BE2C (cell line): ENCODE measurements at regions not wholly inside any gene's neighbourhood (a gene's known extent, or its start where the extent isn't known, plus 50 kb on each side); places are given as distances from the start of the nearest gene placed in this dataset.

Experiments used
- DNase-seq: peaks from one replicate; pipeline ENCODE4 v3.0.0-alpha.2; 2020
- H3K27me3 ChIP-seq: fragments of 250-450 bp; sonication (Bioruptor Pico); 2 replicates; pipeline ENCODE4 v1.5.1; 2020; ENCODE audit warnings: mild to moderate bottlenecking
- H3K36me3 ChIP-seq: fragments of 250-450 bp; sonication (Bioruptor Pico); 2 replicates; pipeline ENCODE4 v1.5.1; 2020; ENCODE audit warnings: mild to moderate bottlenecking
- H3K4me1 ChIP-seq: fragments of 250-450 bp; sonication (Bioruptor Pico); 2 replicates; pipeline ENCODE4 v1.5.1; 2020
- H3K4me3 ChIP-seq: 2 replicates; pipeline ENCODE4 v1.5.1; 2011; ENCODE audit warnings: low read depth, low read length
- H3K9me3 ChIP-seq: fragments of 250-450 bp; sonication (Bioruptor Pico); 2 replicates; pipeline ENCODE4 v1.5.1; 2020
- TF ChIP-seq, protein P1 (sequence below): IDR thresholded peaks from 2 replicates; pipeline ENCODE4 v1.5.1; 2012; ENCODE audit warnings: mild to moderate bottlenecking, low read depth, low read length

DNA sequence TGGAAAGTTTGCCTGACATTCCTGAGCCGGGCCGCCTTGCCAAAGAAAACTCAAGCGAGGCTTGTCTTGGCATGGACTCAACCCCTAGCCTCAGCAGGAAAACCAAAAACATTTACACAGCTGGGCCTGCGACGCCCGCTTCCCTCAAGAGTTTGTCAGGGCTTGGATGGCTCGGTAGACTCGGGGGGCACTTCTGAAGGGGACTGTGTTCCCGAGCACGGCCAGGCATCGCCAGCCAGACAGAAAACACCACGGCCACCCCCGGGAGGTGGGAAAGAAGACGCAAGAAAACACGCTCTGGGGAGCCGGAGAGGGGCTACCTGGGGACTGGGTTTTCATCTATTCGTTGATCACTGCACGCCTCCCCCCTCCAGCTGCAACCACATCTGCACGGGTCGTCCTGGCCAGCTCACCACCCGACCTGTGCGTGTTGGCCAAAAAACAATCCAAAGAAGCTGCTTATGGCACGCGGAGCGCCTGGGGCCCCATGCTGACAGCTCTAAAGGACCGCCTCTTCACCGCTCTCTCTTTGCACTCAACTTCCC lies 380.7 kb downstream of the MN1 start:
- no peak for DNase-seq
- 0 out of 2 replicates have a peak, but pooled peaks cover 4% of the 10 kb centered on the region for H3K4me1 ChIP-seq
- TF ChIP-seq, protein P1, sequence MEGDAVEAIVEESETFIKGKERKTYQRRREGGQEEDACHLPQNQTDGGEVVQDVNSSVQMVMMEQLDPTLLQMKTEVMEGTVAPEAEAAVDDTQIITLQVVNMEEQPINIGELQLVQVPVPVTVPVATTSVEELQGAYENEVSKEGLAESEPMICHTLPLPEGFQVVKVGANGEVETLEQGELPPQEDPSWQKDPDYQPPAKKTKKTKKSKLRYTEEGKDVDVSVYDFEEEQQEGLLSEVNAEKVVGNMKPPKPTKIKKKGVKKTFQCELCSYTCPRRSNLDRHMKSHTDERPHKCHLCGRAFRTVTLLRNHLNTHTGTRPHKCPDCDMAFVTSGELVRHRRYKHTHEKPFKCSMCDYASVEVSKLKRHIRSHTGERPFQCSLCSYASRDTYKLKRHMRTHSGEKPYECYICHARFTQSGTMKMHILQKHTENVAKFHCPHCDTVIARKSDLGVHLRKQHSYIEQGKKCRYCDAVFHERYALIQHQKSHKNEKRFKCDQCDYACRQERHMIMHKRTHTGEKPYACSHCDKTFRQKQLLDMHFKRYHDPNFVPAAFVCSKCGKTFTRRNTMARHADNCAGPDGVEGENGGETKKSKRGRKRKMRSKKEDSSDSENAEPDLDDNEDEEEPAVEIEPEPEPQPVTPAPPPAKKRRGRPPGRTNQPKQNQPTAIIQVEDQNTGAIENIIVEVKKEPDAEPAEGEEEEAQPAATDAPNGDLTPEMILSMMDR: no peak
- peaks cover 6% of the 10 kb centered on the region; the same call in 1 of the 2 replicates for H3K9me3 ChIP-seq
- no peak overlapping the region for H3K4me3 ChIP-seq
- H3K27me3 ChIP-seq: no peaks in the 10 kb centered on the region
- H3K36me3 ChIP-seq: no peaks in the 10 kb centered on the region

DNA sequence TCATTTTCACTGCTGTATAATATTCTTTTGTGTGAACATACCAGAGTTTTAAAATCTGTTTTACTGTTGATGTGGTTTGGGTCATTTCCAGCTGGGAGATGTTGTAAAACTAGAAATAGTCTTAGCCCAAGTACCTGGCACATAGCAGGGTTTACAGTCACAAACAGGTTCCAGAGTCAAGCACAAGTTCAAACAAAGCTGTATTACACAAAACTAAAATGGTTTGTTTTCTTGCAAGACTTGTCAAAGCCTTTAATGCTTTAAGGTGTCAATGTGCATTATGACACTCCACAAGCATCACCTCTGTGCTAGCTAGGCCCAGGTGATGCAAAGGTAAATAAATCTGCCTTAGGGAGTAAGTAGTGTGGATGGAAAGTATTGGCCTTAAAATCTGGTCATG lies 379.1 kb downstream of the MN1 start:
- peaks cover 6% of the 10 kb centered on the region; the same call in 1 of the 2 replicates for H3K9me3 ChIP-seq
- TF ChIP-seq, protein P1: no peak
- H3K4me3 ChIP-seq: no peak overlapping the region
- no peak for DNase-seq
- 0 out of 2 replicates have a peak, but pooled peaks cover 4% of the 10 kb centered on the region for H3K4me1 ChIP-seq
- no peaks in the 10 kb centered on the region for H3K36me3 ChIP-seq
- H3K27me3 ChIP-seq: no peaks in the 10 kb centered on the region

DNA sequence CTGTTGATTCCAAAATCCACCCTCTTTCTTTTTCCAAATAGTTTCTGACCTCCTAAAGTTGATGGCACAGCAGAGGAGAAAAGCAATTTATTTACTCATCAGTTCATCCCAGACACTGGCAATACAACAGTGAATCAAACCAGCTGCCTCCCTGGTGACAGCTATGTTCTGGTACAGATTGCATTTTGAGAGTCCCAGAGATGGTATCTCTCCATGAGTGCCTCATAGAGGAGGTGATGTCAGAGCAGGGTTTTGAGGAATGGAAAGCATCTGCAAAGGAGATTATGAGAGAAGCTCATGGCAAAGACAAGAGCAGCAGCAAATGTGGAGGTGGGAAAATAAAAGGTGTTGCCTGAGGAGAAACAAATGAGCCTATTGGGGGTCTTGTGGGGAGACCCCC lies 377.2 kb downstream of the MN1 start:
- TF ChIP-seq, protein P1: no peak
- H3K27me3 ChIP-seq: no peaks in the 10 kb centered on the region
- DNase-seq: no peak
- peaks cover 6% of the 10 kb centered on the region; the same call in 1 of the 2 replicates for H3K9me3 ChIP-seq
- no peaks in the 10 kb centered on the region for H3K36me3 ChIP-seq
- 0 out of 2 replicates have a peak, but pooled peaks cover 4% of the 10 kb centered on the region for H3K4me1 ChIP-seq
- H3K4me3 ChIP-seq: no peak overlapping the region

DNA sequence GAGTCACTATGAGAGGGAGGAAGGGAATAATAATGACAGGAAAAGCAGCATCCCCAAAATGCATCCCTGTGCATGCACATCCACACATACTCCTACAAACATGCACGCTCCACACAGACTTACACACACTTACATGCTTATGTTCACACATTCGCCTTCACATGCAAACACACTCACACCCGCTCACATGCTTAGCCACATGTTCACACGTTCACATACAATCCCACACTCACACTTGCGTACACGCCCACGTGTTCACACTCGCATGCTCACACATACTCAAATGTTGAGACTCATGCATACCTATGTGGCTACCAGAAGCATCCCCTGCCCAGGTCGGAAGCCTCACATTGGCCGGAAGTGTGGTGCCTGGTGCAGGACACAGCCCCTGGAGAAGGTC lies 372.1 kb downstream of the MN1 start:
- H3K4me1 ChIP-seq: no peaks in the 10 kb centered on the region
- no peaks in the 10 kb centered on the region for H3K36me3 ChIP-seq
- peaks cover 4% of the 10 kb centered on the region; the same call in 1 of the 2 replicates for H3K9me3 ChIP-seq
- no peaks in the 10 kb centered on the region for H3K27me3 ChIP-seq
- TF ChIP-seq, protein P1: no peak
- H3K4me3 ChIP-seq: no peak overlapping the region
- DNase-seq: no peak

DNA sequence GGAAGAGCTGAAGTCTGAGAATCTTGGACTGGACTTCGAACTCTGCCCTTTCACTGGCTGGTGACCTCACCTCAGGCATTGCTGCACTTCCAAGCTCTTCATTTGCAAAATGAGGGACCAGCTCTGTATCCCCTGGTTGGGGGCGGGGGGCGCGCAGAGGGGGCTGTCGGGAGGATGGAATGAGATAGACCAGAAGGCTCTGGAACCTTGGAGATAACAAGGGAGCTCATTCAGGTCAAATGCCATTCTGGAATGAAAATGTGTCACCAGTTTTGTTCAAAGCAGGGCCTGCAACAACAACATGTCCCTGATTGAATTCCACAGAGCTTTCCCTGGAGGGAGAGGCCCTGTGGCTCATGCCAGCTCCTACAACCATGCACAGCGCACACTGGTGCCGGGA lies 370.5 kb downstream of the MN1 start:
- Histone ChIP-seq H3K36me3 (no peaks in the 10 kb centered on the region), H3K4me1 (0 out of 2 replicates have a peak, but pooled peaks cover 5% of the 10 kb centered on the region), H3K4me3 (no peak overlapping the region), H3K27me3 (no peaks in the 10 kb centered on the region), H3K9me3 (no peaks in the 10 kb centered on the region)
- no peak for DNase-seq
- TF ChIP-seq, protein P1: no peak

DNA sequence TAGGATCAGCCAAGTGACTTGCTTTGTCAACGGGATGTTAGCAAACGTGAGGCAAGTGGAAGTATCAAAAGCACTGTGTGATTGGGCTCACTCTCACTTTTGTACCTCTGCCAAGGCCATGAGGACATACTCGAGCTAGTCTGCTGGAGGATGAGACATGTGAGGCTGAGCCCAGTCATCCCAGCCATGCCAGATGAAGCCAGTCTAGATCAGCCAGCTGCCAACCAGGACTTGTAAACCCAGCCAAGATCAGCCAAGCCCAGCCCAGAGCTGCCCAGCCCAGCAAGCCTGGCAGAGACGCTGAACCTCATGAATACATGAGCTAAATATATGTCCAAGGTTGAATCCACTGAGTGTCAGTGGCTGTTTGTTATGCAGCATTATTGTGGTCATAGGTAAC lies 369.7 kb downstream of the MN1 start:
- no peaks in the 10 kb centered on the region for H3K36me3 ChIP-seq
- TF ChIP-seq, protein P1: no peak
- no peaks in the 10 kb centered on the region for H3K9me3 ChIP-seq
- H3K27me3 ChIP-seq: no peaks in the 10 kb centered on the region
- DNase-seq: no peak
- no peak overlapping the region for H3K4me3 ChIP-seq
- 0 out of 2 replicates have a peak, but pooled peaks cover 5% of the 10 kb centered on the region for H3K4me1 ChIP-seq
